PC-3 (cell line): ENCODE measurements at regions not wholly inside any gene's neighbourhood (a gene's known extent, or its start where the extent isn't known, plus 50 kb on each side); places are given as distances from the start of the nearest gene placed in this dataset.

Source experiments
- EZH2 ChIP-seq: fragments of 300-600 bp; sonication (generic); IDR thresholded peaks from one replicate; pipeline ENCODE4 v1.6.1; 2017; ENCODE audit warnings: antibody characterized with exemption, mild to moderate bottlenecking, low read length; ENCODE audit not compliant: unreplicated experiment
- EZH2phosphoT487 ChIP-seq: fragments of 300-600 bp; sonication (generic); IDR thresholded peaks from 2 replicates; pipeline ENCODE4 v1.6.1; 2018; ENCODE audit warnings: mild to moderate bottlenecking, antibody characterized with exemption, low read length, borderline replicate concordance
- TF ChIP-seq, protein P1 (sequence below): fragments of 300-600 bp; sonication (generic); conservative IDR thresholded peaks from 2 replicates; pipeline ENCODE4 v1.5.1; 2017; ENCODE audit warnings: antibody characterized with exemption, low read depth, mild to moderate bottlenecking, low read length

DNA sequence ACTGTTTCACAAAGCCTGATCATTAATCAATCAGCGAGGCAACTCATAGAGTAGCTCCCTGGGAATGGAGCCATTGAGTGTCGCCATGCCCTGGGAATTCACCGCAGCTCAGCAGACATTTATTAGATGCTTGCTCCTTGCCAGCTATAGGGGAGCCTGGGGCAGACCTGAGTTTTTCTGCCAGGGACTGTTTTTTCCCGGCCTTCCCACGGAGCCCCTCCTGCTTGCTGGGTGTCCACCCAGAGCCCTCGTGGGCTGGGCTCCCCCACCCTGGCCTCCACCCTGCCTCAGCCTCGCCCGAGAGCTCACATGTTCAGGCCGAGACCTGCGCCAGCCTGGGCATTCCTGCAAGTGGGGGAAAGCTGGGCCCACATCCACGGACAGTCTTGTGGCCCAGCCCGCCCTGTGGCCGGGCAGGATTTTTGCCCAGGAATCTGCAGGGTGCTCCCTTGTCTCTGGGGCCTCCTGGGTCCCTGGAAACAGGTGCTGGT lies 64.9 kb downstream of the SMIM38 start:
- TF ChIP-seq, protein P1, sequence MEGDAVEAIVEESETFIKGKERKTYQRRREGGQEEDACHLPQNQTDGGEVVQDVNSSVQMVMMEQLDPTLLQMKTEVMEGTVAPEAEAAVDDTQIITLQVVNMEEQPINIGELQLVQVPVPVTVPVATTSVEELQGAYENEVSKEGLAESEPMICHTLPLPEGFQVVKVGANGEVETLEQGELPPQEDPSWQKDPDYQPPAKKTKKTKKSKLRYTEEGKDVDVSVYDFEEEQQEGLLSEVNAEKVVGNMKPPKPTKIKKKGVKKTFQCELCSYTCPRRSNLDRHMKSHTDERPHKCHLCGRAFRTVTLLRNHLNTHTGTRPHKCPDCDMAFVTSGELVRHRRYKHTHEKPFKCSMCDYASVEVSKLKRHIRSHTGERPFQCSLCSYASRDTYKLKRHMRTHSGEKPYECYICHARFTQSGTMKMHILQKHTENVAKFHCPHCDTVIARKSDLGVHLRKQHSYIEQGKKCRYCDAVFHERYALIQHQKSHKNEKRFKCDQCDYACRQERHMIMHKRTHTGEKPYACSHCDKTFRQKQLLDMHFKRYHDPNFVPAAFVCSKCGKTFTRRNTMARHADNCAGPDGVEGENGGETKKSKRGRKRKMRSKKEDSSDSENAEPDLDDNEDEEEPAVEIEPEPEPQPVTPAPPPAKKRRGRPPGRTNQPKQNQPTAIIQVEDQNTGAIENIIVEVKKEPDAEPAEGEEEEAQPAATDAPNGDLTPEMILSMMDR = no peak
- TF ChIP-seq EZH2 (no peak), EZH2phosphoT487 (no peak)
